ENCODE measurements at regions not wholly inside any gene's neighbourhood (a gene's known extent, or its start where the extent isn't known, plus 50 kb on each side); places are given as distances from the start of the nearest gene placed in this dataset.

DNA sequence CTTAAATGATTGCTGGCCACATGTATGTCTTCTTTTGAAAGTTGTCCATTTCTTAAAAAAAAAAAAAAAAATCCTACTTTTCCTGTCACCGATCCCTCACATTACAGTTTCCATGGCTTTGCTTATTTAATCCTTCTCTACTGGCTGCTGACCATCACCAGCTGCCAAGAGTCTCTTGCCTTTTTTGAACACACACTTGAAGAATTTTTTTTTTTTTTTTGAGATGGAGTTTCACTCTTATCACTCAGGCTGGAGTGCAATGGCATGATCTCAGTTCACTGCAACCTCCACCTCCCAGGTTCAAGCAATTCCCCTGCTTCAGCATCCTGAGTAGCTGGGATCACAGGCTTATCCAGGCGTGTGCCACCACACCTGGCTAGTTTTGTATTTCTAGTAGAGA lies 134.0 kb downstream of the ANXA5 start:
- H3K4me1 ChIP-seq (ENCODE audit: control insufficient read depth in 2 of 2, insufficient read depth in 2 of 2, low read length in 2 of 2), result no peaks in the 10 kb centered on the region
- peaks cover 0 to 29% (median 22%) of the 10 kb centered on the region in 5 donors for H3K27me3 Mint-ChIP-seq
- ChIA-PET CTCF (no interaction called here), POLR2A (no interaction called here)
- H3K36me3 ChIP-seq (ENCODE audit: control insufficient read depth in 2 of 3, insufficient read depth in 3 of 3, low read length in 3 of 3), result no peaks in the 10 kb centered on the region
- no peaks in the 10 kb centered on the region for H3K4me1 Mint-ChIP-seq
- no peak overlapping the region for H3K27ac Mint-ChIP-seq
- peaks cover 0 to 3% (median 0%) of the 10 kb centered on the region in 11 donors for H3K9me3 Mint-ChIP-seq
- no peak overlapping the region for H3K27ac ChIP-seq (ENCODE audit: low read depth, low read length)
- H3K4me3 Mint-ChIP-seq, result no peak overlapping the region
- H3K27me3 ChIP-seq (ENCODE audit: control insufficient read depth in 2 of 2, insufficient read depth in 2 of 2, low read length in 2 of 2), result no peaks in the 10 kb centered on the region
- DNase-seq, result no peak
- H3K9me3 ChIP-seq (ENCODE audit: control insufficient read depth in 2 of 3, low read length in 3 of 3), result no peaks in the 10 kb centered on the region
- H3K36me3 Mint-ChIP-seq, result no peaks in the 10 kb centered on the region
- H3K4me3 ChIP-seq (ENCODE audit: low read length), result no peak overlapping the region
- intact Hi-C loops (cut with micrococcal nuclease), result no loop called here
- no peak for ATAC-seq

DNA sequence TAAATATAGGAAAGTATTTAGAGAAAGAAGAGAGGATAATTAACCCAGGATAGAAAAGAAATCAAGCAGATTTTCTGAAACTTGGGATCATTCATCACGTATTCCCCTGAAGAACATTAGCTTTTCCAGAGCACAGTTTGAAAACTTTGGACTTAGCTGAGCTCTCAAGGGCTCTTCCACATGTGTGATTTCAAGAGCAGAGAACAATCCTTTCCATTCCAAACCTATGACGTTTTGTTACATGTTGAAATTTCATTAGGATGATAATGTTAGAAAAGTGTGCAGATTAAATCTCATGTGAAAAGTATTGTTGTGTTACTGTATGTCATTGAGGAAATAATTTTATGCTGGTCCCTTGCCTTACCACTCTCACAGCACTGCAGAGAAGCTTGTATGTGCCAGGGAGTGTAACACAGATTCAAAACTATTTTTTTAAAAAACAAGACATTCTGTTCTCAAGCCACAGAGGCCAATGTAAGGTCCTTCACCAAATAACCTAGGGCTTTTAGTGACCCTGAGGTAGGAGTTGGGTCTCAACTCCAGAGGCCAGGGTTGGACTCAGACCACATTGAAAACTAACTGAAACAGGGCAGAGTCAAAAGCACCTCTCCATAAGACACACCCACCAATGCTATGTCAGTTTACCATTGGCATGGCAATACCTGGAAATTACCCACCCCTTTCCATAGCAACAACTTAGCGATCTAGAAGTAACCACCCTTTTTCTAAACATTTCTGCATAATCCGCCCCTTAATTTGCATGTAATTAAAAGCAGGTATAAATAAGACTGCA lies 141.3 kb downstream of the ANXA5 start:
- Mint-ChIP-seq H3K27ac (no peak overlapping the region), H3K36me3 (no peaks in the 10 kb centered on the region), H3K4me1 (no peaks in the 10 kb centered on the region), H3K9me3 (peaks cover 0 to 7% (median 0%) of the 10 kb centered on the region in 11 donors), H3K27me3 (peaks cover 0 to 19% (median 10%) of the 10 kb centered on the region in 5 donors), H3K4me3 (no peak overlapping the region)
- no peaks in the 10 kb centered on the region for H3K4me1 ChIP-seq (ENCODE audit: control insufficient read depth in 2 of 2, insufficient read depth in 2 of 2, low read length in 2 of 2)
- H3K9me3 ChIP-seq (ENCODE audit: control insufficient read depth in 2 of 3, low read length in 3 of 3), result no peaks in the 10 kb centered on the region
- H3K36me3 ChIP-seq (ENCODE audit: control insufficient read depth in 2 of 3, insufficient read depth in 3 of 3, low read length in 3 of 3), result no peaks in the 10 kb centered on the region
- H3K4me3 ChIP-seq (ENCODE audit: low read length), result no peak overlapping the region
- ATAC-seq (no peak), DNase-seq (no peak)
- ChIA-PET POLR2A (no interaction called here), CTCF (no interaction called here)
- H3K27me3 ChIP-seq (ENCODE audit: control insufficient read depth in 2 of 2, insufficient read depth in 2 of 2, low read length in 2 of 2), result peaks cover 0 to 4% of the 10 kb centered on the region in 2 donors
- H3K27ac ChIP-seq (ENCODE audit: low read depth, low read length), result no peak overlapping the region
- intact Hi-C loops (cut with micrococcal nuclease), result no loop called here

- Mint-ChIP-seq H3K9me3 (peaks cover 0 to 7% (median 0%) of the 10 kb centered on the region in 11 donors), H3K27ac (no peak overlapping the region), H3K4me3 (no peak overlapping the region), H3K27me3 (peaks cover 0 to 19% (median 10%) of the 10 kb centered on the region in 5 donors), H3K36me3 (no peaks in the 10 kb centered on the region), H3K4me1 (no peaks in the 10 kb centered on the region)
- intact Hi-C loops (cut with micrococcal nuclease), result no loop called here
- ChIA-PET CTCF (no interaction called here), POLR2A (no interaction called here)
- Histone ChIP-seq H3K27ac (ENCODE audit: low read depth, low read length) (no peak overlapping the region), H3K9me3 (ENCODE audit: control insufficient read depth in 2 of 3, low read length in 3 of 3) (no peaks in the 10 kb centered on the region), H3K4me1 (ENCODE audit: control insufficient read depth in 2 of 2, insufficient read depth in 2 of 2, low read length in 2 of 2) (no peaks in the 10 kb centered on the region), H3K4me3 (ENCODE audit: low read length) (no peak overlapping the region), H3K36me3 (ENCODE audit: control insufficient read depth in 2 of 3, insufficient read depth in 3 of 3, low read length in 3 of 3) (no peaks in the 10 kb centered on the region), H3K27me3 (ENCODE audit: control insufficient read depth in 2 of 2, insufficient read depth in 2 of 2, low read length in 2 of 2) (peaks cover 0 to 4% of the 10 kb centered on the region in 2 donors)
- ATAC-seq (no peak), DNase-seq (no peak)
These were observed 142.4 kb downstream of the ANXA5 start for GRCh38 chr4:121554382-121554781.

GRCh38 chr4:121551881-121552280 lies 144.9 kb downstream of the ANXA5 start:
- Histone ChIP-seq H3K27ac (ENCODE audit: low read depth, low read length) (no peak overlapping the region), H3K4me1 (ENCODE audit: control insufficient read depth in 2 of 2, insufficient read depth in 2 of 2, low read length in 2 of 2) (no peaks in the 10 kb centered on the region), H3K9me3 (ENCODE audit: control insufficient read depth in 2 of 3, low read length in 3 of 3) (no peaks in the 10 kb centered on the region), H3K27me3 (ENCODE audit: control insufficient read depth in 2 of 2, insufficient read depth in 2 of 2, low read length in 2 of 2) (peaks cover 0 to 4% of the 10 kb centered on the region in 2 donors), H3K4me3 (ENCODE audit: low read length) (no peak overlapping the region), H3K36me3 (ENCODE audit: control insufficient read depth in 2 of 3, insufficient read depth in 3 of 3, low read length in 3 of 3) (no peaks in the 10 kb centered on the region)
- H3K4me3 Mint-ChIP-seq, result no peak overlapping the region
- DNase-seq, result no peak
- no peak for ATAC-seq
- ChIA-PET CTCF (no interaction called here), POLR2A (no interaction called here)
- intact Hi-C loops (cut with micrococcal nuclease), result no loop called here
- H3K27ac Mint-ChIP-seq, result no peak overlapping the region
- H3K9me3 Mint-ChIP-seq, result peaks cover 0 to 6% (median under 1%) of the 10 kb centered on the region in 11 donors
- H3K36me3 Mint-ChIP-seq, result no peaks in the 10 kb centered on the region
- H3K4me1 Mint-ChIP-seq, result no peaks in the 10 kb centered on the region
- peaks cover 4 to 27% (median 18%) of the 10 kb centered on the region in 5 donors for H3K27me3 Mint-ChIP-seq

DNA sequence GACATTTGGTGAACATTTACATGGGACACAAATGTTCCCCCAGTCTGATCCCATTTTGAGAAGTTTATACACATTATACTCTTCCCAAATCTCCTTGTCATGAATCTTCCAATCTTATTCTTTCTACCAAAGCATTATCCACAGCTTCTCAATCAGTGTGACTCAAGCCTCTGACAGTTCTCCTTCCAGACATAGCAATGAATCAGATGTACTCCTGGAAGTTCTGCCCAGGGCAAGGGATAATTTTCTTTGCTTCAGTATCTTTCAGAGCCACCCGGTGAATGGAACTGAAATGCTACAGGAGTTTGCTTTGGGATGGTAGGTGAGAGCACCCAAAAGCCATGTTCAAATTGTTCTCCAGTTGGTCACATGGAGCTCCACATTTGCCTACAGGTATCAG lies 145.5 kb downstream of the ANXA5 start:
- POLR2A ChIA-PET, result no interaction called here
- no peaks in the 10 kb centered on the region for H3K36me3 Mint-ChIP-seq
- no peak overlapping the region for H3K4me3 Mint-ChIP-seq
- peaks cover 8 to 27% (median 16%) of the 10 kb centered on the region in 5 donors for H3K27me3 Mint-ChIP-seq
- Histone ChIP-seq H3K4me3 (ENCODE audit: low read length) (no peak overlapping the region), H3K27me3 (ENCODE audit: control insufficient read depth in 2 of 2, insufficient read depth in 2 of 2, low read length in 2 of 2) (peaks cover 0 to 4% of the 10 kb centered on the region in 2 donors), H3K36me3 (ENCODE audit: control insufficient read depth in 2 of 3, insufficient read depth in 3 of 3, low read length in 3 of 3) (no peaks in the 10 kb centered on the region), H3K4me1 (ENCODE audit: control insufficient read depth in 2 of 2, insufficient read depth in 2 of 2, low read length in 2 of 2) (no peaks in the 10 kb centered on the region), H3K9me3 (ENCODE audit: control insufficient read depth in 2 of 3, low read length in 3 of 3) (no peaks in the 10 kb centered on the region), H3K27ac (ENCODE audit: low read depth, low read length) (no peak overlapping the region)
- peaks cover 0 to 7% (median 2%) of the 10 kb centered on the region in 11 donors for H3K9me3 Mint-ChIP-seq
- no peaks in the 10 kb centered on the region for H3K4me1 Mint-ChIP-seq
- CTCF ChIA-PET, result no interaction called here
- intact Hi-C loops (cut with micrococcal nuclease), result no loop called here
- H3K27ac Mint-ChIP-seq, result no peak overlapping the region
- no peak for DNase-seq
- no peak for ATAC-seq

GRCh38 chr4:121541696-121542095 lies 155.1 kb downstream of the ANXA5 start:
- Histone ChIP-seq H3K27ac (ENCODE audit: low read depth, low read length) (no peak overlapping the region), H3K4me1 (ENCODE audit: control insufficient read depth in 2 of 2, insufficient read depth in 2 of 2, low read length in 2 of 2) (no peaks in the 10 kb centered on the region), H3K4me3 (ENCODE audit: low read length) (no peak overlapping the region), H3K9me3 (ENCODE audit: control insufficient read depth in 2 of 3, low read length in 3 of 3) (no peaks in the 10 kb centered on the region), H3K27me3 (ENCODE audit: control insufficient read depth in 2 of 2, insufficient read depth in 2 of 2, low read length in 2 of 2) (no peaks in the 10 kb centered on the region), H3K36me3 (ENCODE audit: control insufficient read depth in 2 of 3, insufficient read depth in 3 of 3, low read length in 3 of 3) (no peaks in the 10 kb centered on the region)
- ATAC-seq (no peak), DNase-seq (no peak)
- POLR2A ChIA-PET, result no interaction called here
- peaks cover 0 to 4% (median 0%) of the 10 kb centered on the region in 7 donors for H3K4me1 Mint-ChIP-seq
- H3K27me3 Mint-ChIP-seq, result peaks cover 0 to 21% (median 13%) of the 10 kb centered on the region in 5 donors
- no peak overlapping the region for H3K27ac Mint-ChIP-seq
- no peaks in the 10 kb centered on the region for H3K36me3 Mint-ChIP-seq
- CTCF ChIA-PET, result no interaction called here
- intact Hi-C loops (cut with micrococcal nuclease), result no loop called here
- H3K9me3 Mint-ChIP-seq, result peaks cover 0 to 7% (median 3%) of the 10 kb centered on the region in 11 donors
- no peak overlapping the region for H3K4me3 Mint-ChIP-seq

- ChIA-PET CTCF (no interaction called here), POLR2A (no interaction called here)
- no peak for ATAC-seq
- H3K9me3 Mint-ChIP-seq, result peaks cover 0 to 3% (median 0%) of the 10 kb centered on the region in 11 donors
- no peak overlapping the region for H3K4me3 ChIP-seq (ENCODE audit: low read length)
- no peak overlapping the region for H3K27ac Mint-ChIP-seq
- H3K36me3 ChIP-seq (ENCODE audit: control insufficient read depth in 2 of 3, insufficient read depth in 3 of 3, low read length in 3 of 3), result no peaks in the 10 kb centered on the region
- H3K27ac ChIP-seq (ENCODE audit: low read depth, low read length), result no peak overlapping the region
- intact Hi-C loops (cut with micrococcal nuclease), result no loop called here
- peak overlapping the region in 1 of 10 donors; percentile 1 for H3K4me3 Mint-ChIP-seq
- peaks cover 7 to 22% (median 18%) of the 10 kb centered on the region in 5 donors for H3K27me3 Mint-ChIP-seq
- no peak for DNase-seq
- no peaks in the 10 kb centered on the region for H3K4me1 ChIP-seq (ENCODE audit: control insufficient read depth in 2 of 2, insufficient read depth in 2 of 2, low read length in 2 of 2)
- H3K4me1 Mint-ChIP-seq, result peaks cover 0 to 7% (median 0%) of the 10 kb centered on the region in 7 donors
- no peaks in the 10 kb centered on the region for H3K36me3 Mint-ChIP-seq
- H3K27me3 ChIP-seq (ENCODE audit: control insufficient read depth in 2 of 2, insufficient read depth in 2 of 2, low read length in 2 of 2), result no peaks in the 10 kb centered on the region
- no peaks in the 10 kb centered on the region for H3K9me3 ChIP-seq (ENCODE audit: control insufficient read depth in 2 of 3, low read length in 3 of 3)
These were observed 154.5 kb upstream of the QRFPR start for GRCh38 chr4:121535351-121535750.

Measured in naive thymus-derived CD4-positive, alpha-beta T cell (primary cell).